HG03520 (cell line): ENCODE measurements at regions not wholly inside any gene's neighbourhood (a gene's known extent, or its start where the extent isn't known, plus 50 kb on each side); places are given as distances from the start of the nearest gene placed in this dataset.

Source experiments
- ATAC-seq: cut with Tn5 transposase; IDR thresholded peaks from one replicate; pipeline ENCODE4 v1.9.1; 2021; ENCODE audit warnings: mild to moderate bottlenecking, moderate library complexity; ENCODE audit not compliant: unreplicated experiment

- ATAC-seq: no peak
Observed at GRCh38 chr6:137815692-137816091, 51.4 kb upstream of the TNFAIP3 start.

- ATAC-seq: no peak
Observed at GRCh38 chr6:137816133-137816579, 50.9 kb upstream of the TNFAIP3 start.

GRCh38 chr6:137816688-137817618 is 50.1 kb upstream of the TNFAIP3 start:
- no peak for ATAC-seq
